ENCODE measurements at regions not wholly inside any gene's neighbourhood (a gene's known extent, or its start where the extent isn't known, plus 50 kb on each side); places are given as distances from the start of the nearest gene placed in this dataset.

- Histone ChIP-seq H3K79me2 (ENCODE audit: insufficient read depth, low read length) (no peaks in the 10 kb centered on the region), H3K9me3 (ENCODE audit: low read length) (no peaks in the 10 kb centered on the region), H3K4me3 (ENCODE audit: low read depth, low read length, poor library complexity, severe bottlenecking) (no peak overlapping the region), H3K27me3 (ENCODE audit: insufficient read depth, low read length) (no peaks in the 10 kb centered on the region), H3K27ac (ENCODE audit: low read depth, low read length, poor library complexity, severe bottlenecking) (no peak overlapping the region), H3K4me1 (ENCODE audit: insufficient read depth, low read length, severe bottlenecking) (peaks cover 49% of the 10 kb centered on the region), H3K9me2 (ENCODE audit: low read depth, low read length) (no peaks in the 10 kb centered on the region), H4K20me1 (ENCODE audit: insufficient read depth, low read length) (no peaks in the 10 kb centered on the region), H3K9ac (ENCODE audit: low read length) (no peak overlapping the region), H2AFZ (ENCODE audit: low read length) (no peak overlapping the region), H3F3A (ENCODE audit: insufficient read depth, low read length) (no peaks in the 10 kb centered on the region), H3K36me3 (ENCODE audit: insufficient read depth, low read length) (no peaks in the 10 kb centered on the region), H3K4me2 (ENCODE audit: low read length) (no peak overlapping the region)
- TF ChIP-seq EZH2 (IDR thresholded peaks at IDR 0.05; ENCODE audit: borderline replicate concordance, low read length) (no peak), CTCF (IDR thresholded peaks at IDR 0.05; ENCODE audit: low read length) (no peak)
These were observed 56.0 kb upstream of the PIM1 start for GRCh38 chr6:37113976-37114375.

- Histone ChIP-seq H4K20me1 (ENCODE audit: insufficient read depth, low read length) (no peaks in the 10 kb centered on the region), H3K4me2 (ENCODE audit: low read length) (no peak overlapping the region), H3F3A (ENCODE audit: insufficient read depth, low read length) (no peaks in the 10 kb centered on the region), H3K27ac (ENCODE audit: low read depth, low read length, poor library complexity, severe bottlenecking) (peak overlapping the region; percentile 88), H3K4me1 (ENCODE audit: insufficient read depth, low read length, severe bottlenecking) (peaks cover 49% of the 10 kb centered on the region), H3K9me2 (ENCODE audit: low read depth, low read length) (no peaks in the 10 kb centered on the region), H2AFZ (ENCODE audit: low read length) (no peak overlapping the region), H3K36me3 (ENCODE audit: insufficient read depth, low read length) (no peaks in the 10 kb centered on the region), H3K27me3 (ENCODE audit: insufficient read depth, low read length) (no peaks in the 10 kb centered on the region), H3K4me3 (ENCODE audit: low read depth, low read length, poor library complexity, severe bottlenecking) (no peak overlapping the region), H3K79me2 (ENCODE audit: insufficient read depth, low read length) (no peaks in the 10 kb centered on the region), H3K9me3 (ENCODE audit: low read length) (no peaks in the 10 kb centered on the region), H3K9ac (ENCODE audit: low read length) (no peak overlapping the region)
- TF ChIP-seq EZH2 (IDR thresholded peaks at IDR 0.05; ENCODE audit: borderline replicate concordance, low read length) (no peak), CTCF (IDR thresholded peaks at IDR 0.05; ENCODE audit: low read length) (no peak)
These were observed 55.3 kb upstream of the PIM1 start for GRCh38 chr6:37114612-37115011.

GRCh38 chr6:37115236-37115895 is 54.6 kb upstream of the PIM1 start:
- Histone ChIP-seq H3K9me3 (ENCODE audit: low read length) (no peaks in the 10 kb centered on the region), H3K4me2 (ENCODE audit: low read length) (no peak overlapping the region), H3K79me2 (ENCODE audit: insufficient read depth, low read length) (no peaks in the 10 kb centered on the region), H3K9me2 (ENCODE audit: low read depth, low read length) (no peaks in the 10 kb centered on the region), H4K20me1 (ENCODE audit: insufficient read depth, low read length) (no peaks in the 10 kb centered on the region), H3K4me1 (ENCODE audit: insufficient read depth, low read length, severe bottlenecking) (peaks cover 46% of the 10 kb centered on the region), H2AFZ (ENCODE audit: low read length) (no peak overlapping the region), H3K9ac (ENCODE audit: low read length) (no peak overlapping the region; the same call in 1 of the 2 replicates), H3F3A (ENCODE audit: insufficient read depth, low read length) (no peaks in the 10 kb centered on the region), H3K27me3 (ENCODE audit: insufficient read depth, low read length) (no peaks in the 10 kb centered on the region), H3K27ac (ENCODE audit: low read depth, low read length, poor library complexity, severe bottlenecking) (peak overlapping the region; percentile 88), H3K36me3 (ENCODE audit: insufficient read depth, low read length) (no peaks in the 10 kb centered on the region), H3K4me3 (ENCODE audit: low read depth, low read length, poor library complexity, severe bottlenecking) (no peak overlapping the region)
- no peak for TF ChIP-seq CTCF (IDR thresholded peaks at IDR 0.05; ENCODE audit: low read length)
- no peak for TF ChIP-seq EZH2 (IDR thresholded peaks at IDR 0.05; ENCODE audit: borderline replicate concordance, low read length)
